HFF-Myc (cell line): ENCODE measurements at regions not wholly inside any gene's neighbourhood (a gene's known extent, or its start where the extent isn't known, plus 50 kb on each side); places are given as distances from the start of the nearest gene placed in this dataset.
"Not testable (repeated sequence)": the region's sequence is repeated elsewhere in the genome, so short reads cannot be mapped to it uniquely, and the experiment has no call there.

Source experiments
- DNase-seq: peaks from one replicate; pipeline ENCODE4 v3.0.0-alpha.2; 2011; ENCODE audit warnings: low read depth; ENCODE audit errors: extremely low read depth
- H3K4me3 ChIP-seq: replicated peaks from 2 replicates; pipeline ENCODE4 v1.5.1; 2011; ENCODE audit warnings: low read depth, mild to moderate bottlenecking, control low read depth, low read length
- CTCF ChIP-seq: IDR thresholded peaks from 2 replicates; pipeline ENCODE4 v1.5.1; 2012; ENCODE audit warnings: mild to moderate bottlenecking, low read depth, low read length, control low read depth; ENCODE audit errors: missing control alignments

- no peak overlapping the region for H3K4me3 ChIP-seq
- DNase-seq = no peak
- no peak for TF ChIP-seq CTCF
These were observed 78.3 kb upstream of the EGFL6 start for GRCh38 chrX:13491061-13491460.

DNA sequence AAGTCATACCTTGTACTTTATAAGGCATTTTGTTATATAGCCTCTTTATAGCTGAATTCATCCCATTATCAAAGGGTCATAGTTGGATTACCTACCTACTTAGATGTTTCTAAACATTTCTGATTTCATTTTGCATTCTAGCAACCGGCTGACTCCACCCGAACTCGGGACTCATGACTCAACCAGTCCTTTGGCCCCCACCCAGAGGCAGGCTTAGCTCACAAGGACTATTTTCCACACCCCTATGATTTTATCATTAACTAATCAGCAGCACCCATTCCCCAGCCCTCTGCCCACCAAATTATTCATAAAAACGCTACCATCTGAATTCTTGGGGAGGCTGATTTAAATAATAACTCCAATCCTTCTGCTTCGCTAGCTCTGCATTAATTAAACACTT, 79.9 kb upstream of the EGFL6 start:
- H3K4me3 ChIP-seq = no peak overlapping the region
- no peak for TF ChIP-seq CTCF
- DNase-seq = no peak

GRCh38 chrX:13487731-13488505, 81.5 kb upstream of the EGFL6 start:
- H3K4me3 ChIP-seq = no peak overlapping the region
- DNase-seq = peak; percentile 56
- TF ChIP-seq CTCF = peak; percentile 20

DNA sequence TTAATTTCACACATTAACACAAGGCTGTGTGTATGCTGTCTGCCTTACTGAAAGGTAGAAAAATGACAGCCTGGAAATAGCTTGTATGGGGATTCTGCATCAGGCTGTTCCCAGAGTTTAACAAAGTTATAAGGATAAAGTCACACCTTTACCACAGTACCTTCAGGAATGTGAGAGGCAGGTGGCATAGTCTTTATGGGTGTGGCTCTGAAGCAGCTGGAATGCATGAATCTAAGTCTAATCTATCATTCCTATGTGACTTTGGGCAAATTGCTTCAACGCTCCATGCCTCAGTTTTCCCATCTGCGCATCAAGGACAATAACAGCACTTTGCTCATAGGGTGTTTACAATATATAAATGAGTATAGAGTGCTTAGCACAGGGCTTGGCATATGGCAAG, 84.2 kb upstream of the EGFL6 start:
- H3K4me3 ChIP-seq = no peak overlapping the region
- DNase-seq = no peak
- TF ChIP-seq CTCF = no peak

- no peak for DNase-seq
- no peak overlapping the region for H3K4me3 ChIP-seq
- TF ChIP-seq CTCF = no peak
These were observed 85.6 kb upstream of the EGFL6 start for GRCh38 chrX:13483773-13484172.

DNA sequence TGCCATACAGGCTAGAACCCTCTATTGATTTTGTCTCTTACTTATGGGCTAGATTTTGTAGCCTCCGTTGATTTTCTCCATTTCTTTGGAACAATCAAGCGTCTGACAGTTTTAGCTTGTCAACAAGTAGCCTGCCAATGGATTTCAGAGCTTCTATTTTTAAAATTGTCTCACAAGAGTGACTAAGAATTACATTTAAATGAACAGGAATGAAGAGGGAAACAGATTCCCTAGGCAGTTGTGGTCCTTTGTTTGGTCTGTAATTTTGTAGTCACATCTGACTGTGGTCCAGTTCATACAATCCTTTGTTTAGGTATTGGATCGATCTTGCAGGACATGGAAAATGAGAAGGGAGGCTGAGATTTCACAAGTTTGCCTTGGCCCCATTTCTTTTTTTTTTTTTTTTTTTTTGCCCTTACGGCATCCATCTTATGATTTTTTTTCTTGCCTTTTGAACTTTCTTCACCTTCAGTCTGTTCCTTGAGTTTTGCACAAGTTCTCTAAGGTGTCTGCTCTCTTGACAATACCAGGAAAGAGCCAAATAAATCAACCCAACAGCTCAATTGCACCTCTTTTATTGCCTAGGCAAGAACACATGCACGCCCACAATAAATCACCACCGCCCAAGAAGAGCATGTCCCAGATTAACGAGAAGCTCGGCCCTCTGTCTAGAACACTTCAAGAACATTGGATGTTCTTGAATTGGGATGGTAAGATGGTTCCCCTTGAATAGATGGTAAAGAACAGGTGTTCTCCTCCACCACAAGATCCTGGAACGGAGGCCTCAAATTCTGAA, 86.5 kb upstream of the EGFL6 start:
- H3K4me3 ChIP-seq = no peak overlapping the region
- TF ChIP-seq CTCF = no peak

DNA sequence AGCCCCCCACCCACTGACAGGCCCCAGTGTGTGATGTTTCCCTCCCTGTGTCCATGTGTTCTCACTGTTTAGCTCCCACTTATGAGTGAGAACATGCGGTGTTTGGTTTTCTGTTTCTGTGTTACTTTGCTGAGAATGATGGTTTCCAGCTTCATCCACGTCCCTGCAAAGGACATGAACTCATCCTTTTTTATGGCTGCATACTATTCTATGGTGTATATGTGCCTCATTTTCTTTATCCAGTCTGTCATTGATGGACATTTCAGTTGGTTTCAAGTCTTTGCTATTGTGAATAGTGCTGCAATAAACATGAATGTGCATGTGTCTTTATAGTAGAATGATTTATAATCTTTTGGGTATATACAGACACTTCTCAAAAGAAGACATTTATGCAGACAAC, 88.6 kb upstream of the EGFL6 start:
- DNase-seq = not testable (repeated sequence)

More for the DNA sequence above, 86.5 kb upstream of the EGFL6 start:
- DNase-seq = no peak

More for the DNA sequence above, 88.6 kb upstream of the EGFL6 start:
- H3K4me3 ChIP-seq = not testable (repeated sequence)
